ENCODE measurements at regions not wholly inside any gene's neighbourhood (a gene's known extent, or its start where the extent isn't known, plus 50 kb on each side); places are given as distances from the start of the nearest gene placed in this dataset. TPM values are rescaled to one million over a fixed set of nuclear protein-coding genes. Genes with fewer than 3 reads are reported as not detected.

Small RNAs in the stretch of these regions (microRNA-seq; reads per million reads assigned to microRNA genes)
- not detected for gene MIR548AI

Measured in activated CD8-positive, alpha-beta T cell treated with anti-CD3 and anti-CD28 coated beads, Interleukin-2, amount 10 ng/mL, durations not matched to agents 7 days and 5 days (primary cell).